Hepatocyte (in vitro differentiated cells): ENCODE measurements at regions not wholly inside any gene's neighbourhood (a gene's known extent, or its start where the extent isn't known, plus 50 kb on each side); places are given as distances from the start of the nearest gene placed in this dataset.

Source experiments
- EZH2 ChIP-seq: fragments of 200-600 bp; sonication (generic); IDR thresholded peaks from 2 replicates; pipeline ENCODE4 v1.6.1; 2016; ENCODE audit warnings: antibody characterized with exemption, mild to moderate bottlenecking, borderline replicate concordance
- TF ChIP-seq, protein P1 (sequence below): fragments of 200-600 bp; sonication (generic); IDR thresholded peaks from 2 replicates; pipeline ENCODE4 v1.5.1; 2016; ENCODE audit warnings: antibody characterized with exemption, mild to moderate bottlenecking; ENCODE audit not compliant: poor library complexity

GRCh38 chr15:96119734-96120133, 210.8 kb upstream of the NR2F2 start:
- TF ChIP-seq, protein P1, sequence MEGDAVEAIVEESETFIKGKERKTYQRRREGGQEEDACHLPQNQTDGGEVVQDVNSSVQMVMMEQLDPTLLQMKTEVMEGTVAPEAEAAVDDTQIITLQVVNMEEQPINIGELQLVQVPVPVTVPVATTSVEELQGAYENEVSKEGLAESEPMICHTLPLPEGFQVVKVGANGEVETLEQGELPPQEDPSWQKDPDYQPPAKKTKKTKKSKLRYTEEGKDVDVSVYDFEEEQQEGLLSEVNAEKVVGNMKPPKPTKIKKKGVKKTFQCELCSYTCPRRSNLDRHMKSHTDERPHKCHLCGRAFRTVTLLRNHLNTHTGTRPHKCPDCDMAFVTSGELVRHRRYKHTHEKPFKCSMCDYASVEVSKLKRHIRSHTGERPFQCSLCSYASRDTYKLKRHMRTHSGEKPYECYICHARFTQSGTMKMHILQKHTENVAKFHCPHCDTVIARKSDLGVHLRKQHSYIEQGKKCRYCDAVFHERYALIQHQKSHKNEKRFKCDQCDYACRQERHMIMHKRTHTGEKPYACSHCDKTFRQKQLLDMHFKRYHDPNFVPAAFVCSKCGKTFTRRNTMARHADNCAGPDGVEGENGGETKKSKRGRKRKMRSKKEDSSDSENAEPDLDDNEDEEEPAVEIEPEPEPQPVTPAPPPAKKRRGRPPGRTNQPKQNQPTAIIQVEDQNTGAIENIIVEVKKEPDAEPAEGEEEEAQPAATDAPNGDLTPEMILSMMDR, result no peak
- no peak for TF ChIP-seq EZH2
